Caco-2 (cell line): ENCODE measurements at regions not wholly inside any gene's neighbourhood (a gene's known extent, or its start where the extent isn't known, plus 50 kb on each side); places are given as distances from the start of the nearest gene placed in this dataset.

Experiments used
- BruUV-seq: library from RNA; stranded (reverse); fragments of 400-500 nt; replicated peaks from 2 replicates; lab custom pipeline; 2021; lab: Mats Ljungman, UMichigan
- CTCF ChIA-PET: fragments of 300-600 bp; sonication (Branson Sonifier 250); formaldehyde crosslinking; loops from one replicate; lab custom pipeline; 2022; ENCODE audit warnings: antibody characterized with exemption; lab: Charles Lee
- POLR2A ChIA-PET: fragments of 300-600 bp; sonication (Branson Sonifier 250); formaldehyde crosslinking; loops from one replicate; lab custom pipeline; 2022; ENCODE audit warnings: antibody characterized with exemption; lab: Charles Lee
- DNase-seq, 2 experiments: peaks; one replicate each; pipeline versions ENCODE4 v3.0.0 to v3.0.0-alpha.2; 2020 to 2022
- H3K27me3 ChIP-seq: replicated peaks from 2 replicates; pipeline ENCODE4 v1.6.0; 2011; ENCODE audit warnings: low read length; ENCODE audit not compliant: control insufficient read depth, insufficient read depth
- H3K36me3 ChIP-seq: 2 replicates; pipeline ENCODE4 v1.5.1; 2011; ENCODE audit warnings: low read length; ENCODE audit not compliant: control insufficient read depth, insufficient read depth
- H3K4me1 ChIP-seq: fragments of 250-450 bp; sonication (Bioruptor Pico); 2 replicates; pipeline ENCODE4 v1.5.1; 2020; ENCODE audit warnings: mild to moderate bottlenecking
- H3K4me3 ChIP-seq: 2 replicates; pipeline ENCODE4 v1.5.1; 2011; ENCODE audit warnings: low read depth, mild to moderate bottlenecking, control low read depth, low read length
- H3K9me3 ChIP-seq: fragments of 250-450 bp; sonication (Bioruptor Pico); 2 replicates; pipeline ENCODE4 v1.5.1; 2020; ENCODE audit warnings: mild to moderate bottlenecking, moderate library complexity
- H3K27ac Mint-ChIP-seq: one replicate; pipeline ENCODE4 v1.8.0; 2022; ENCODE audit warnings: mixed read lengths; ENCODE audit not compliant: unreplicated experiment
- H3K27me3 Mint-ChIP-seq: one replicate; pipeline ENCODE4 v1.8.0; 2022; ENCODE audit warnings: mixed read lengths; ENCODE audit not compliant: insufficient read depth, unreplicated experiment
- H3K36me3 Mint-ChIP-seq: one replicate; pipeline ENCODE4 v1.8.0; 2022; ENCODE audit warnings: mild to moderate bottlenecking, mixed read lengths; ENCODE audit not compliant: insufficient read depth, unreplicated experiment
- H3K4me1 Mint-ChIP-seq: one replicate; pipeline ENCODE4 v1.8.0; 2022; ENCODE audit warnings: low read depth, mixed read lengths; ENCODE audit not compliant: unreplicated experiment
- H3K4me3 Mint-ChIP-seq: one replicate; pipeline ENCODE4 v1.8.0; 2022; ENCODE audit warnings: mild to moderate bottlenecking, moderate library complexity, mixed read lengths; ENCODE audit not compliant: unreplicated experiment
- H3K9me3 Mint-ChIP-seq: one replicate; pipeline ENCODE4 v1.8.0; 2022; ENCODE audit warnings: mixed read lengths; ENCODE audit not compliant: unreplicated experiment
- CTCF ChIP-seq, 2 experiments: fragments of 200-600 bp in 1 of 2; IDR thresholded peaks; 1 replicate in 1 of 2; 2 replicates in 1 of 2; pipeline versions ENCODE4 v1.5.1 to v1.8.0; 2011 to 2022; ENCODE audit warnings: antibody characterized with exemption in 1 of 2, control low read depth in 1 of 2, inconsistent platforms in 1 of 2, low read depth in 1 of 2, low read length in 1 of 2, mild to moderate bottlenecking in 1 of 2, moderate library complexity in 1 of 2; ENCODE audit not compliant: insufficient read depth in 1 of 2, severe bottlenecking in 1 of 2, unreplicated experiment in 1 of 2
- intact Hi-C: fragments of 100-400 bp; cut with micrococcal nuclease; formaldehyde crosslinking; loops from one replicate; pipeline ENCODE4 v1.10.0; 2022; ENCODE audit not compliant: unreplicated experiment

- H3K36me3 ChIP-seq, result no peaks in the 10 kb centered on the region
- intact Hi-C loops, result no loop called here
- ChIA-PET POLR2A (no interaction called here), CTCF (no interaction called here)
- no peak overlapping the region for H3K4me3 Mint-ChIP-seq
- no peak for TF ChIP-seq CTCF (IDR thresholded peaks at IDR 0.05; ENCODE audit: insufficient read depth in 1 of 2, low read depth in 1 of 2, low read length in 1 of 2, severe bottlenecking in 1 of 2, unreplicated experiment in 1 of 2)
- peaks cover 17% of the 10 kb centered on the region for H3K27me3 Mint-ChIP-seq
- H3K4me1 ChIP-seq, result no peaks in the 10 kb centered on the region
- no peaks in the 10 kb centered on the region for H3K9me3 Mint-ChIP-seq
- no peaks in the 10 kb centered on the region for H3K4me1 Mint-ChIP-seq
- H3K9me3 ChIP-seq, result no peaks in the 10 kb centered on the region
- no TSS peak for BruUV-seq
- no peaks in the 10 kb centered on the region for H3K36me3 Mint-ChIP-seq
- no peak overlapping the region for H3K27ac Mint-ChIP-seq
- no peak overlapping the region for H3K4me3 ChIP-seq
- no peak for DNase-seq
- no peaks in the 10 kb centered on the region; the same call in 1 of the 2 replicates for H3K27me3 ChIP-seq
These were observed 66.0 kb upstream of the KIRREL3 start for GRCh38 chr11:127066401-127067090.

- no peak for DNase-seq
- Mint-ChIP-seq H3K4me1 (no peaks in the 10 kb centered on the region), H3K4me3 (no peak overlapping the region), H3K36me3 (no peaks in the 10 kb centered on the region), H3K27ac (no peak overlapping the region), H3K9me3 (no peaks in the 10 kb centered on the region), H3K27me3 (peaks cover 17% of the 10 kb centered on the region)
- H3K4me3 ChIP-seq, result no peak overlapping the region
- ChIA-PET POLR2A (no interaction called here), CTCF (interaction anchor here (0.6 kb wide), 1 partner anchor 117 kb away, joined by 5 read pairs; no protein-coding TSS in a partner anchor)
- no peaks in the 10 kb centered on the region for H3K4me1 ChIP-seq
- H3K9me3 ChIP-seq, result no peaks in the 10 kb centered on the region
- BruUV-seq, result no TSS peak
- intact Hi-C loops, result no loop called here
- H3K36me3 ChIP-seq, result no peaks in the 10 kb centered on the region
- no peak for TF ChIP-seq CTCF (IDR thresholded peaks at IDR 0.05; ENCODE audit: insufficient read depth in 1 of 2, low read depth in 1 of 2, low read length in 1 of 2, severe bottlenecking in 1 of 2, unreplicated experiment in 1 of 2)
- no peaks in the 10 kb centered on the region; the same call in none of the 2 replicates for H3K27me3 ChIP-seq
These were observed 62.7 kb upstream of the KIRREL3 start for GRCh38 chr11:127063241-127063640.

GRCh38 chr11:127061947-127062346 is 61.4 kb upstream of the KIRREL3 start:
- intact Hi-C loops, result no loop called here
- no peak for DNase-seq
- ChIA-PET POLR2A (no interaction called here), CTCF (no interaction called here)
- no peaks in the 10 kb centered on the region for H3K4me1 ChIP-seq
- H3K4me3 Mint-ChIP-seq, result no peak overlapping the region
- H3K27me3 Mint-ChIP-seq, result peaks cover 14% of the 10 kb centered on the region
- H3K27ac Mint-ChIP-seq, result no peak overlapping the region
- H3K36me3 ChIP-seq, result no peaks in the 10 kb centered on the region
- H3K9me3 Mint-ChIP-seq, result no peaks in the 10 kb centered on the region
- no peaks in the 10 kb centered on the region for H3K9me3 ChIP-seq
- TF ChIP-seq CTCF (IDR thresholded peaks at IDR 0.05; ENCODE audit: insufficient read depth in 1 of 2, low read depth in 1 of 2, low read length in 1 of 2, severe bottlenecking in 1 of 2, unreplicated experiment in 1 of 2), result no peak
- BruUV-seq, result no TSS peak
- no peaks in the 10 kb centered on the region for H3K4me1 Mint-ChIP-seq
- H3K27me3 ChIP-seq, result no peaks in the 10 kb centered on the region; the same call in none of the 2 replicates
- H3K36me3 Mint-ChIP-seq, result no peaks in the 10 kb centered on the region
- no peak overlapping the region for H3K4me3 ChIP-seq
